ENCODE measurements at regions not wholly inside any gene's neighbourhood (a gene's known extent, or its start where the extent isn't known, plus 50 kb on each side); places are given as distances from the start of the nearest gene placed in this dataset.

- TF ChIP-seq CTCF (conservative IDR thresholded peaks at IDR 0.05 in 1 of 2, IDR thresholded peaks at IDR 0.05 in 1 of 2; ENCODE audit: extremely low read depth in 1 of 2, insufficient read depth in 1 of 2, low read depth in 1 of 2, low read length in 2 of 2) = no peak
- no peak for TF ChIP-seq EZH2 (IDR thresholded peaks at IDR 0.05; ENCODE audit: borderline replicate concordance, low read length)
Measured at GRCh38 chr7:53397911-53398310, 362.5 kb downstream of the POM121L12 start.

Data from mammary epithelial cell (primary cell).